Mesendoderm (in vitro differentiated cells): ENCODE measurements at regions not wholly inside any gene's neighbourhood (a gene's known extent, or its start where the extent isn't known, plus 50 kb on each side); places are given as distances from the start of the nearest gene placed in this dataset.

Source experiments
- DNase-seq: peaks from one replicate; pipeline ENCODE4 v3.0.0; 2013
- H2AK5ac ChIP-seq: 2 replicates; pipeline ENCODE4 v1.6.1; 2013; ENCODE audit warnings: low read length, inconsistent platforms
- H2BK120ac ChIP-seq: 2 replicates; pipeline ENCODE4 v1.6.1; 2013; ENCODE audit warnings: low read depth, mild to moderate bottlenecking, low read length, moderate library complexity, mixed read lengths
- H2BK15ac ChIP-seq: replicated peaks from 2 replicates; pipeline ENCODE4 v1.6.1; 2013; ENCODE audit warnings: low read depth, mild to moderate bottlenecking, moderate library complexity
- H2BK5ac ChIP-seq: 2 replicates; pipeline ENCODE4 v1.6.1; 2013; ENCODE audit warnings: low read length, inconsistent platforms
- H3K18ac ChIP-seq: 2 replicates; pipeline ENCODE4 v1.6.1; 2013; ENCODE audit warnings: mild to moderate bottlenecking, low read length, mixed read lengths
- H3K23ac ChIP-seq: one replicate; pipeline ENCODE4 v1.6.1; 2013; ENCODE audit warnings: low read length
- H3K27ac ChIP-seq: 2 replicates; pipeline ENCODE4 v1.5.1; 2013; ENCODE audit warnings: low read depth, mild to moderate bottlenecking, inconsistent platforms, low read length, moderate library complexity
- H3K27me3 ChIP-seq: 2 replicates; pipeline ENCODE4 v1.6.1; 2013; ENCODE audit warnings: low read length, control low read depth, mild to moderate bottlenecking, inconsistent platforms; ENCODE audit not compliant: insufficient read depth, poor library complexity
- H3K36me3 ChIP-seq: 2 replicates; pipeline ENCODE4 v1.6.1; 2013; ENCODE audit warnings: low read length, inconsistent platforms; ENCODE audit not compliant: control insufficient read depth, insufficient read depth
- H3K4ac ChIP-seq: one replicate; pipeline ENCODE4 v1.6.1; 2013; ENCODE audit warnings: low read depth, mild to moderate bottlenecking, low read length, moderate library complexity
- H3K4me1 ChIP-seq: 2 replicates; pipeline ENCODE4 v1.6.1; 2013; ENCODE audit warnings: low read depth, low read length, inconsistent platforms; ENCODE audit not compliant: control insufficient read depth
- H3K4me2 ChIP-seq: 2 replicates; pipeline ENCODE4 v1.6.1; 2013; ENCODE audit warnings: low read length
- H3K4me3 ChIP-seq: 2 replicates; pipeline ENCODE4 v1.5.1; 2013; ENCODE audit warnings: mild to moderate bottlenecking, low read length
- H3K56ac ChIP-seq: one replicate; pipeline ENCODE4 v1.6.1; 2013; ENCODE audit warnings: low read length
- H3K79me1 ChIP-seq: 2 replicates; pipeline ENCODE4 v1.6.1; 2013; ENCODE audit warnings: low read length, inconsistent platforms
- H3K79me2 ChIP-seq: 2 replicates; pipeline ENCODE4 v1.6.1; 2013; ENCODE audit warnings: mild to moderate bottlenecking, low read length; ENCODE audit not compliant: control insufficient read depth, insufficient read depth
- H3K9ac ChIP-seq: 2 replicates; pipeline ENCODE4 v1.6.1; 2013; ENCODE audit warnings: low read length, inconsistent platforms
- H4K5ac ChIP-seq: one replicate; pipeline ENCODE4 v1.6.1; 2013; ENCODE audit warnings: low read length
- H4K8ac ChIP-seq: one replicate; pipeline ENCODE4 v1.6.1; 2013; ENCODE audit warnings: low read depth, mild to moderate bottlenecking, control low read depth, low read length, moderate library complexity
- WGBS: extraction: QIAGEN DNeasy Blood & Tissue Kit; methylation state at CpG from one replicate; pipeline ENCODE4 v1.1.7; 2013; ENCODE audit warnings: low lambda C conversion rate, missing lambda C conversion rate; ENCODE audit not compliant: insufficient coverage; ENCODE audit errors: extremely low coverage; 5-methylcytosine and 5-hydroxymethylcytosine counted together

DNA sequence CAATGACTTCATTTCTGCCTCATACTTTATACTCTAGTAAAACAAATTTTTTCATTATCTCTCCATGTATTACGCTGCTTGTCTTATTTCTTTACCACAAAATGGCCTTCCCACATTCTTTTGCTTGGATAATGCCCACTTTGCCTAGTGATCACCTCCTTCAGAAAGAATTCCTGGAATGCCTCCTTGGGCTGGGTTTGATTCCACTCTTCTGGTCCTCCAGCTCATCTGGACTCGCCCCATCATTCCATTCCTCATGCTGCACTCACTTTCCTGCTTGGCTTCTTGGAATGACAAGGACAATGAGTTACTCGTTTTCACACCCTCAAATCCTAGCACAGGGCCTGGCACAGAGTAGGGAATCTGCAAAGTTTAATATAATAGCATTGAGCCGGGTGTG is 475.1 kb upstream of the LARGE1 start:
- Histone ChIP-seq H3K27me3 (no peaks in the 10 kb centered on the region), H3K4ac (no peak overlapping the region), H3K27ac (no peak overlapping the region), H2AK5ac (no peak overlapping the region), H3K36me3 (no peaks in the 10 kb centered on the region), H4K5ac (no peak overlapping the region), H2BK5ac (no peak overlapping the region), H3K4me3 (no peak overlapping the region), H3K18ac (no peak overlapping the region), H3K4me1 (no peaks in the 10 kb centered on the region), H3K9ac (no peak overlapping the region), H3K23ac (no peak overlapping the region), H3K79me1 (no peaks in the 10 kb centered on the region), H2BK15ac (no peak overlapping the region), H2BK120ac (no peak overlapping the region), H3K56ac (no peak overlapping the region), H3K79me2 (no peaks in the 10 kb centered on the region), H4K8ac (no peak overlapping the region), H3K4me2 (no peak overlapping the region)
- peak; percentile 86 for DNase-seq
- WGBS = no CpG with 5 or more reads among the region's 4 CpGs

GRCh38 chr22:34403667-34404066 is 483.4 kb upstream of the LARGE1 start:
- Histone ChIP-seq H3K4ac (no peak overlapping the region), H3K9ac (no peak overlapping the region), H3K27ac (no peak overlapping the region), H3K79me1 (no peaks in the 10 kb centered on the region), H4K5ac (no peak overlapping the region), H3K36me3 (no peaks in the 10 kb centered on the region), H2BK5ac (no peak overlapping the region), H3K4me2 (no peak overlapping the region), H2BK15ac (no peak overlapping the region), H2BK120ac (no peak overlapping the region), H3K4me1 (no peaks in the 10 kb centered on the region), H3K23ac (no peak overlapping the region), H3K27me3 (no peaks in the 10 kb centered on the region), H2AK5ac (no peak overlapping the region), H4K8ac (no peak overlapping the region), H3K79me2 (no peaks in the 10 kb centered on the region), H3K4me3 (no peak overlapping the region), H3K56ac (no peak overlapping the region), H3K18ac (no peak overlapping the region)
- no peak for DNase-seq
- 100% methylated on average over 1 of the region's 2 CpGs for WGBS

- Histone ChIP-seq H2BK15ac (no peak overlapping the region), H3K36me3 (no peaks in the 10 kb centered on the region), H3K9ac (no peak overlapping the region), H3K18ac (no peak overlapping the region), H4K8ac (no peak overlapping the region), H2AK5ac (no peak overlapping the region), H3K27me3 (no peaks in the 10 kb centered on the region), H3K4ac (no peak overlapping the region), H2BK5ac (no peak overlapping the region), H3K4me1 (no peaks in the 10 kb centered on the region), H2BK120ac (no peak overlapping the region), H4K5ac (no peak overlapping the region), H3K23ac (no peak overlapping the region), H3K79me2 (no peaks in the 10 kb centered on the region), H3K27ac (no peak overlapping the region), H3K4me2 (no peak overlapping the region), H3K4me3 (no peak overlapping the region), H3K56ac (no peak overlapping the region), H3K79me1 (no peaks in the 10 kb centered on the region)
- peak; percentile 5 for DNase-seq
- WGBS = no CpG with 5 or more reads among the region's 4 CpGs
Observed at GRCh38 chr22:34410111-34410510, 489.8 kb upstream of the LARGE1 start.

- no CpG with 5 or more reads among the region's 4 CpGs for WGBS
- Histone ChIP-seq H2BK5ac (no peak overlapping the region), H2AK5ac (no peak overlapping the region), H3K4me1 (no peaks in the 10 kb centered on the region), H4K8ac (no peak overlapping the region), H3K56ac (no peak overlapping the region), H2BK15ac (no peak overlapping the region), H3K27ac (no peak overlapping the region), H3K36me3 (no peaks in the 10 kb centered on the region), H3K9ac (no peak overlapping the region), H3K4me3 (no peak overlapping the region), H2BK120ac (no peak overlapping the region), H3K79me2 (no peaks in the 10 kb centered on the region), H3K79me1 (no peaks in the 10 kb centered on the region), H3K18ac (no peak overlapping the region), H4K5ac (no peak overlapping the region), H3K4me2 (no peak overlapping the region), H3K27me3 (no peaks in the 10 kb centered on the region), H3K4ac (no peak overlapping the region), H3K23ac (no peak overlapping the region)
- peak; percentile 98 for DNase-seq
Observed at GRCh38 chr22:34414467-34415440, 494.5 kb upstream of the LARGE1 start.

GRCh38 chr22:34416022-34416860 is 496.0 kb upstream of the LARGE1 start:
- DNase-seq = peak; percentile 95
- no peak overlapping the region for H3K23ac ChIP-seq
- no peak overlapping the region for H3K4me2 ChIP-seq
- H4K8ac ChIP-seq = no peak overlapping the region
- no peak overlapping the region for H3K9ac ChIP-seq
- peak overlapping the region; percentile 87 for H3K18ac ChIP-seq
- no peak overlapping the region for H3K27ac ChIP-seq
- no peaks in the 10 kb centered on the region for H3K79me2 ChIP-seq
- H3K27me3 ChIP-seq = no peaks in the 10 kb centered on the region
- peak overlapping the region; percentile 50 for H3K56ac ChIP-seq
- no peak overlapping the region for H3K4me3 ChIP-seq
- no peak overlapping the region for H3K4ac ChIP-seq
- H2AK5ac ChIP-seq = no peak overlapping the region
- peak overlapping the region; percentile 1 for H2BK5ac ChIP-seq
- H3K79me1 ChIP-seq = no peaks in the 10 kb centered on the region
- H3K36me3 ChIP-seq = no peaks in the 10 kb centered on the region
- no peak overlapping the region for H2BK15ac ChIP-seq
- H4K5ac ChIP-seq = no peak overlapping the region
- H2BK120ac ChIP-seq = no peak overlapping the region
- no CpG with 5 or more reads among the region's 7 CpGs for WGBS
- H3K4me1 ChIP-seq = no peaks in the 10 kb centered on the region
